Activated gamma-delta T cell treated with anti-CD3 and anti-CD28 coated beads, Interleukin-2, amount 50 U/mL, for 16 hours (primary cell): ENCODE measurements at regions not wholly inside any gene's neighbourhood (a gene's known extent, or its start where the extent isn't known, plus 50 kb on each side); places are given as distances from the start of the nearest gene placed in this dataset.

Experiments used
- DNase-seq: peaks from one replicate; pipeline ENCODE4 v3.0.0-alpha.2; 2020; ENCODE audit warnings: low read depth

DNA sequence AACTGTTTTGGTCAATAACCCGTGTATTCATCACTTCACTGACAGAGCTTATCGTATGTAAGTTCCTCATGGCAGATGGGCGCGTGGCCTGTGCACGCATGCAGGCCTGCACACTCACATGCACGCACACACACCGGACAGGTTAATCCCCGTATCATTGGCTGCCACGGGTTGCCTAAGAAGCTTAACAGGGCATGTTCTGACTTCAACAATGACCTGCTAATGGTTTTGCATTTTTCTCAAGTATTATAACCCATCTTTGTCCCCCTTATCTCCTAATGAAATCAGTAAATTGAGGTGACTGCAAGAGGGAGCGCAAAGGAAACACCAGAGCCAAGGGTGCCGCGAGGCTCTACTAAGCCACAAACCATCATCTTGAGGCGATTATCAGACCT lies 399.0 kb upstream of the ID2 start:
- no peak for DNase-seq

DNA sequence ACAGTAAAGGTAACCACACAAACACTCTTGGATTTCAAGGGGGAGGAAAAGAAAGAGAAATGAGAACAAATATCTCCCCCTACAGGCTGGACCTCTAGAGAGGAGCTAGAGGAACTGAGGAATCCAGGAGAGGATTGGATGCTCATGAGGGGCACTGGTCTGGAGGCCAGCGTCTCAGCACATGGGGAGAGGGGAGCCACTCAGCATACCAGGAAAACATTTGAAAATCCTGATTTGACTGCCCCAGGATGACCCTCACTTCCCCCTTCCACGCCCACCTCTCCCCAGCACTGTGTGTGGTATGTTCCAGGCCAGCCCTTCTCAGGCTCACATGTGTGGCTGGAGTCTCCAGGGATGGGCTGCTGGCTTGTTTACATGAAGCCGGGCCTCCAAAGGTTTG lies 396.8 kb upstream of the ID2 start:
- no peak for DNase-seq

DNA sequence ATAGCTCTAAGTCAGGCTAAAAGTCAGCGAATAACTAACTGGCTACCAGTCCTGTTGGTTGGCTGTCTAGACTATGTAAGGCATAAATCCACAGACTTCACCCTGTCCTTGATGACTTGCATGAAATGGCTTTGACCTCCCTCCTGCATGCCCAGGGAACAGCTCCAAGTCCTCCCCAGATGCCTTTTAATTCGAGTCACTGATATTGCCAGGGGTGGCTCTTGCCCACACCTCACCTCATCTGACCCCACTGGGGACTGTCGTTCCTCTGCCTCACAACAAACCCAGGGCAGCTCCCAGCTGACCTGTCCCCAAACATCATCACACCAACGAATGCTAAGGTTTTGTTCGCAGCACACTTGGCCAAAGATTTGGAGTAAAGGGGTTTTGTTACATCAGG lies 396.0 kb upstream of the ID2 start:
- no peak for DNase-seq

DNA sequence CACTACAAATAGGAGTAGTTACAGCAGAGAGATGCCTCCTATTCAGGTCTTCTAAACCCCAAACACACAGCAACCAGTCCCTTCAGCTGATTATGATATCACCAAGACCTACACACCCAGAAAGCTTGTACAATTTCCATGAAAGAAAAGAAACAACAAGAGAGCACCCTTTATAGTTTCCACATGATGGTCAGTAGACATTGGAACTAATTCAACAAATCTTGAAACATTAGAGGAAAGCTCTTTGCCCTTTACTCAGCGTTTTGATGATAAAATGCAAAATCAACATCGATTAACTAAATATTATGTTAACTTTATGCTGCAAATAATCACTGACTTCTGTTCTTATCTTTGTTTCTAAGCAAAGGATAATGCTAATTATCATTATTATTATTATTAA lies 393.6 kb upstream of the ID2 start:
- no peak for DNase-seq

DNA sequence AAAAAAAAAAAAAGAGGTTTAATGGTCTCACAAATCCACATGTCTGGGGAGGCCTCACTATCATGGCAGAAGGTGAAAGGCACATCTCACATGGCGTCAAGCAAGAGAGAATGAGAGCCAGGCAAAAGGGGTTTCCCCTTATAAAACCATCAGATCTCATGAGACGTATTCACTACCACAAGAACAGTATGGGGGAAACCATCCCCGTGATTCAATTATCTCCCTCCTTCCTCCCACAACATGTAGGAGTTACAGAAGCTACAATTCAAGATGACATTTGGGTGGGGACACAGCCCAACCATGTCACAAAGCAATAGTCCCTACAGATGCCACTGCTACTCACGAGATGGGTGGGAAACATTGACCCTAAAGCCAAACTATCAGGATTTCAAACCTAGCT lies 392.7 kb upstream of the ID2 start:
- DNase-seq: no peak

DNA sequence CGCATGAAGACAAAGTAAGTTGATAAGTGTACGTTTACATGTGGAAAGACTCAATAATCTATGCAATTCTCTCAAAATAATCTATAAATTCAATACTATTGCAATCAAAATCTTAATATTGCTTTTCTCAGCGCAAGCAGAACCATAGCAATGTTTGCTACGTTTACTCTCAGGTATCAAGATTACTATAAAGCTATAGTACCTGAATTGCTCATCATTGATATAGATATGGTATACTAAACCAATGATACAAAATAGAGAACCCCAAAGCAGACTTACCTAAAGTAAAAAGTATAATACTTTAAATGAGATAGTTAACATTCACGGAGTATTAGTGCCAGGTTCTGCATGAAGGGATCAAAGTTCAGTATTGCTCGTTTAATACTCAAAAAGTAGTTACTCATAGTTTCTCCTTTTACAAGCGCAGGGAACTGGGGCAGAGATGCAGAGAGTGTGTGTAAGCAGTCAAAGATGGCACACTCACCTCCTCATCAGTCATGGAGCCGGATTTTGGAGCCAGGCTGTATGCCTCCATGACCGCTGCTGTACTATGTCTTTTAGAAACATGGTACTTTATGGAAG lies 391.0 kb upstream of the ID2 start:
- no peak for DNase-seq

DNA sequence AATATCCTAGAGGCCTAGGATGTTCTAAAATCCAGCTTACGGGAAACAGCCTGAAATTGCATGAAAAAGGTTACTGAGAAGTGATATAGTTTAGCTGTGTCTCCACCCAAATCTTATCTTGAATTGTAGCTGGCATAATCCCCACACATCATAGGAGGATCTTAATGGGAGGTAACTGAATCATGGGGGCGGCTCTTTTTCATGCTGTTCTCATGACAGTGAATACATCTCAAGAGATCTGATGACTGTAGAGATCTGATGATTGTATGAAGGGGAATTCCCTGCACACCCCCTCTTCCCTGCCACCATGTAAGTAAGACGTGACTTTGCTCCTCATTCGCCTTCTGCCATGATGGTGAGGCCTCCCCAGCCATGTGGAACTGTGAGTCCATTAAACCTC lies 385.6 kb upstream of the ID2 start:
- DNase-seq: no peak

DNA sequence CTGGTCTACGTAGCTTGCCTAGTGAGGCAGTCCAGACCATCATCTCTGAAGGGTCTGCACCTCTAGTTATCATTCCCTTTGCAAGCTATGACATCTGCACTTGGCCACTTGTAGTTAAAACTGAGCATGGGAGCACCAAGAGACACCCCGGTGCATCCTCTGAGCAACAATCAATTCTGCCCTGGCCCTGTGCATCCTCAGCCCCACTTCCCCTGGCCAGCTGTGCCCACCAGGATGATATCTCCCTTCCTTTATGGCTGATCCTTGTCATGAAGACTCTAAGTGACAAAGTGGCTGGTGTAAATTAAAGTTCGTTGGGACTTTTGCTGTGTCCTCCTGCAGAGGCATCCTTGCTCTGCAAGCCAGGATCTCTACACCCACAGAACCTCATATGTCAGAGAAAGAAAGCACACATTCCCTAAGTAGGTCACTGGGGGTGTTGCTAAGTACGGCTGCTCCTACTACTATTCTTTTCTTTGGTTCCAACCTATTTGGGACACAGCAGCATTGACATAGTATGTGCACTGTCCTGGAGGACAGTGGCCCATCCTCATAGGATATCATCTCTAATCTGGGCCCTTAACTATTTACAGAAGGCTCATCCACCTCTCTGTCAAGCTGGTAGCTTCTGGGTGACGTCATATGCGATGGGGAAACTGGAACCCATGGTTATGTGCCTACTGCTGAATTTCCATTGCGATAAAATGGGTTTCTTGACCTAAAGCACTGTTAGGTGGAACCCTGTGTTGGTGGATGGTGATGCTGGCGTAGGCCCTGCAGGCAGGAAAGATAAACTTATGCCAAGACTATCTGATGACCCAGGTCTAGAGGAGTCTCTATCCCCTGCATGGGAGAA lies 384.3 kb upstream of the ID2 start:
- no peak for DNase-seq

DNA sequence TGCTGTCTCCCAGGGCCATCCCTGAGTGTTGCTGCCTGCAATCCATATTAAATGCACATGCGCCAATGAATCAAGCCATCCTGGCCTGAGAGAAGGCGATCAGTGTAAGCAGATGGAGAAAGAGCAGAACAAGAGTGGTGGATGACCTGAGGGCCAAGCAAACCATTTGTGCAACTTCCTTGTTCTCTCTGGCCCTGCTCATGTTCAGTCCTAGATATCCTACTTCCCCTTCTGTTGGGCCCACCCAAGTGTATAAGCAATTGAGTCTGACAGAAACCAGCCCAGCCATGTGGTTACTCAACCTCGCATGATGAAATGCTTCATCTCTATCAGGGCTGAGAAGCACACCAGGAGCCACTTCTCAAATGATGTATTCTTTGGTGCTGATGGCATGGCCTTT lies 383.1 kb upstream of the ID2 start:
- no peak for DNase-seq

DNA sequence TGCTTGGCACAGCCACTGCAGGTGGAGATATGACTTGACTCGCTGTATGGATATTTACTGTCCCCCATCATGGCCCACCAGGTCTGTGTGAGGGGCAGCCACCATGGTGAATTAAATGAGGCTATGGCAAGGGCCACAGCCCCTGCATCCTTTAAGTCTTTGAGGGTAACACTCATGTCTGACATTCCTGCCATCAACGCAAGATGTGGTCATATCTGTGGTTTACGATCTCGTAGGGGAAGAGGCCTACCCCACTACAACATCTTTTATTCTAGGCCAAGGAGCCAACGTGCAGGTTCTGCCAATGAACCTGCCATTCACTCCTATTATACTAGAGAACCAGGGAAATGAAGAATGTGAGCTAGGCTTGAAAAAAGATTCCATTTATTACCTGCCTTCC lies 381.6 kb upstream of the ID2 start:
- no peak for DNase-seq

DNA sequence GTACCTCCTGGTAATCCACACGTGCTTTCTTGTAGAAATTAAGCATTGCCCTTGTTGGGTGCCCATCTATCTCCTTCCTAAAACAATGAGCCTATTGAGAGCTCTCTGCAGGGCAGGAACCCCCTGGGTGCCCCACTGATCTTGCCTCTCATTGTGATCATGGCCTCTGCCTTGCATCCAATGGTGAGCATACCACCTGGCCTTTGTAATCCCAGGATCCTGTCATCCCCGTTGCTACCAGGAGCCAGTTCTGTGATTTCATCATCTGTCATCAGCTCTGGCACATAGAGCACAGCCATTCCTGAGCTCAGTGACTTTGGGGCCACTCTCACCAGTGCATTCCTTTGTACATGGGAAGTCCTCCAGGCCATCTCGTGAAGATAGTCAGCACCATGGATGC lies 381.0 kb upstream of the ID2 start:
- DNase-seq: no peak

DNA sequence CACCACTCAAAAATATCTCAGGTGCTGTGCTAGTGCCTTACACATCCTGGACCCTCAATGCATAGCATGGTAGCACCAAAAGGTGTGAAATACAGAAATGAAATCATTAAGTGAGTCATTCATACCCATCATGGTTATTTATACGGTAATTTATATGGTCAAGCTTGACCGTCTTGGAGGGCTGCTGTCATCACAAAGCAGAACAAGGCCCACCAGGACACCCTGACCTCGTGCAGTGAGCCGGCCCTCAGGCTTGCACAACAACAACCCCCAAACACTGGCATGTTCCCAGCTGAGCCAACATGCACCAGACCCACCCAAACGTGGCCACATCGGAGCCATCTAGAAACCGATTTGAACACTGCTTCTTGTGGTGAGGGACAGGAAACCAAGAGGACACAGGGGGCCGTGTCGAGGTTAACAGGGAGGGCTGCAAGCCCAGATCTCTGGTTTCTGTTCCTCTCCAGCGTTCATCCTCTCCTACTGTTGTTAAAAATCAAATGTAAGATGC lies 378.5 kb upstream of the ID2 start:
- DNase-seq: peak; percentile 73

DNA sequence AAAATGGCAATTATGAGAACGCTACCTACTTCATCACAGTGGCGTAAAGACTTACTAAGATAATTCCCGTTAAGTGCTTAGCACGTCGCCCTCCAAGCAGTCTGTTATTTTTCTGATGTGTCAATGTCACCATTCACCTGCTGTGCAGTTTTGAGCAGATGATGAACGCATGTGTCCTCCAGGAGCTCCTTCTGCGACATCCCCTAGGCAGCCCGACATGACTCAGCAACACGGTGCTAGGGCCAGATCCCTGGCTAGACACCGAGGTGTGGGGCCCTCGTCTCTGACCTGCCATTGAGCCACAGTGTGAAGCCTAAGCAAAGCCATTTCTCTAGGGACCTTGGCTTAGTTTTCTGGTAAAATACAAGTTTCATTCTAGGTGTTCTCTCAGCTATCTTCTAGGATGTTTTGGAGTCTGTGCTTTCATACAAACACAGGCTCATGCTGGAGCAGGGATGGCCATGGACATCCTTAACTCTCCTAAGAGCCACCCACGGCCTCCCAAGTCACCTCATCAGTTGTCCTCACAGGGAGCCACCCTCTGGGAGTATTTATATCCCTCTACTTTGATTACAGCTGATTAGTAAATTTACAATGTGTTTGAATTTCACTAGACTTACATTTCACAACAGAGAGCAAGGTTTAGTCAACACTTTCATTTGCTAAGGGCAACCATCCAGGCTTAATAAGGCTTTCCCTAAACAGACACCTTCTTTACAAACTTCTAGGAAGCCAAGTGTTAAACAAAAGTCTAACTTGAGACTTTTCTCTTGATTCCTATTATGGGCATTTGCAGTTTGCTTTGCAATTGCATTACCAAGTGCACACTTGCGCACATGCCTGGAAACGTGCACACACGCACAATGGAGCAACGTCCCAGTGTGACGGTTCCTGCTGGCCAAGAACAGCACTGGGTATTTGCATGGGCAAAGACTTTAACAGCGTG lies 376.8 kb upstream of the ID2 start:
- DNase-seq: no peak

DNA sequence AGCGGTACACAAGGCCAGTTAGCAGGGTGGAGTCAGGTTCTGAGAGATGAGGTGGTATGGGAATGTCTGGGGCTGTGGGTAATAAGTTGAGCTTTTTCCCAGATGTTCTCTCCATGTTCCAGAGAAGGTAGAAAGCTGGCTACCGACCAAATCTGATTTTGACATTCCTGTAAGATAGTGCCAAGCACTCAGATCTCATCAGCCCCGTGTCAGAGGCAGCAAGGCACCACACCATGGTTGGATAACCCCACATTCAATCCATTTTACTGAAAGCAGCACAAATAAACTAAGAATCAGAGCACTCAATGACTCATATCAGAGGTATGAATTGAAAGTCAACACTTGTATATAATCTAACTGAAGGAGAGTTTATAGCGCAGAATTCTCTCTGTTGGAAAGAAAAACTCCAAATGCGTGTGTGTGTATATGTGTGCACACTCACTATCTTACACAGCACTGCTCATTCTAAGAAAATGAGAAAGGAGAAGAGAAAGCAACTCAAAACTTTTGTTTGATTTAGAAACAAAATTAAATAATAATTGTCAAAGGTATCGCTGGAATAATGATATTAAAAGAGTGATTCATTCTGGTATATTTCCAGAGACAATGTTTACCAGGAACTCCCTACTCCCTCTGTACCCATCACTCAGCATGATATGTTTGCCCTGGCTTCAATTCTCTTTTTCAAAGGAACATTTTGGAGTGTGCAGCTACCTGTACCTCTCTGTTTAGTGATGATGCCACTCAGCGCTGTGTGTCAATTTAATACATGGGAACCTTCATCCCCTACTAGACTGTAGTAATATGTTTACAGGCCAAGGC lies 375.1 kb upstream of the ID2 start:
- DNase-seq: no peak

DNA sequence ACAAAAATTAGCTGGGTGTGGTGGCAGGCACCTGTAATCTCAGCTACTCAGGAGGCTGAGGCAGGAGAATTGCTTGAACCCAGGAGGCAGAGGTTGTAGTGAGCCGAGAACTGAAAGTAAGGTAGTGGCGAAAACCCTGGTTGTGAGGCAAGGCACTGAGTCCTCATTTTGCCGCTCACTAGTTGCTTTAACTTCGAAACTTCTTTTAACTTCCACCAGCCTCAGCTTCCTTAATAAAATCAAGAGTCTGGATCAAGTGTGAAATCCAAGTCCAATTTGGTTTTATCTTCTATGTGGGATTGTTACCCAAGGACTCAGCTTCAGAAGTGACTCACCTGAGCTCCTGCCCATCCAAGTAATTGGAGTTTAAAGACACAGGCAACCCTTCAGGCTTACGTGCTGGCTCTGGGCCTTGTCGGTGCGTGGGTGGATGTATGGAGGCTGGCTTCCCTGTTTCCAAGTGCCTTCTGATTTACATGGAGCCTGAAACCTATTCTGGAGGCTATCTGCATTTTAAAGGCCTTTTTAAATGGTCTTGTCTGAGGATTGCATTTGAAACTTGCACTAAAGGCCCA lies 374.2 kb upstream of the ID2 start:
- no peak for DNase-seq

DNA sequence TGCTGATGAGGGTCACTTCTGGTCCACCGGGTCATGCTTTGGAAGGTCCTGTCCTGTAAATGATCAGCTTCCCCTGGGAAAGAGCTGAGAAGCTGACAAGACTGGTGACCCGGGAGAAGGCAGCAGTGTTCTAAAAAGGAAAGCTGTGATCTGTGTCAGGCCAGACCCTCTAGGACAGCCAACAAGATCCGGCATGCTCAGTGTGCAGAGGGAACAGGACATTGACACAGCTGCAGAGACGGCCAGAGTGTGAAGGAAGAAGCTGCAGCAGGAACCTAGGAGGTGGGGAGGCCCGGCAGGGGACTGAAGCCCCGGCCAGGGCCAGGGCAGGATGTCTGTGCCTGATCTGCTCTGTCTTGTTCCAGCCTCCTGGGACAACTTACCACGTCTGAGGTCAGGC lies 372.7 kb upstream of the ID2 start:
- DNase-seq: no peak

DNA sequence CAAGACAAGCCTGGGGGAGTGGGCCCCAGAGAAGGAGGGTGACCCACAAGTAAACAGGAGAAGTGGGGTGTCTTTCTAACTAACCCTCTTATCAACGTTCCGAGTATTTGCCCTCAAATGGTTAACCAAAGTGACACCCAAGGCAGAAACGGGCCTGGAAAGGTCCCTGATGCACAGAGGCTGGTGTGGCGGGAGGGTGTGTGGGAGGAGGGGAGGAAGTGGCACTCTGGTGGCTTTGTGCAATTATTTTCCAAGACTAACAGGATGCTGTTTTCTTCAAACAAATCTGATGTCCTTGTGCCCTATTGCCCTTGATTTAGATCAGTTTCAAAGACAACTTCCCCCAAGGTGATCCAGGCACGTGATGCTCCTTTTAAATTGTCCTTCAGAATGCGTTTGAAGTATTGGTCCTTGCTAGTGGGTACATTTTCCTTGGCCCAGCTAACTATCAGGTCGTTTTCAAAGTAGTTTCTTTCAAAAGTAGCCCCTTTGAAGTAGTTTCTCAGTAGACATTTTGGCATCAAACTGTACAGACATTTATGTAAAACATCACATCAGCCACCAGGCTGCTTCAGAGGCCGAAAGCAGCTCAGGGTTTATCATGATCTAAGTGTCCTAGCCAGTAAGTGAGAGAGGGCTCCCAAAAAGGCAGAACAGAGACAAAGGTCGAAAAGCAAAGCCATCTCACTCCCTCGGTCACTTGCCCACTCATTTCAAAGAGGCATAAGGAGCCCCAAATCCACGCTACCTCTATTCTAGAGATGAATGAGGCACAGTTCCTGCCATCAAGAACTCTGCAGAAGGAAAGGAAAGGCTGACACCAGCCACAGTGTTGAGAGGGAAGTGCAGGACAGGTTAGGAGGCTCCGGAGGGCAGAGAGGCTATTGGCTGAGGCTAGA lies 371.1 kb upstream of the ID2 start:
- DNase-seq: peak; percentile 38

DNA sequence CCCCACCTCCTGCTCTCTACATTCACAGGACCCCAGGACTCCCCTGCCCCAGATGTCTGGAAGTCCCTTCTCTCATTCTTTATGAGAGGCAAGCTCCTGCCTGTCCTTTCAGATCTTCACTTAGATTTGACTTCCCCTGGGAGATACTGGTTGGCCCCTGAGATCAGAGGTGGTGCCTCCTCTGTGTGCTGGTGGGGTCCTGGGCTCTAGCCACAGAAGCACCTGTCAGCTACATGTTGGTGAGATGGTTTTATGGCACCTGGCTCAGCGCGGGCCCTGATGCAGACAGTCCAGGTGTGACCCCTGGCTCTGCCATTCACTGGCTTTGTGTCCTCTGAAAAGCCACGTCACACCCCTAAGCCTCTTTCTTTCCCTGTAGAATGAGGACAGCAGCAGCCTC lies 369.6 kb upstream of the ID2 start:
- DNase-seq: no peak

DNA sequence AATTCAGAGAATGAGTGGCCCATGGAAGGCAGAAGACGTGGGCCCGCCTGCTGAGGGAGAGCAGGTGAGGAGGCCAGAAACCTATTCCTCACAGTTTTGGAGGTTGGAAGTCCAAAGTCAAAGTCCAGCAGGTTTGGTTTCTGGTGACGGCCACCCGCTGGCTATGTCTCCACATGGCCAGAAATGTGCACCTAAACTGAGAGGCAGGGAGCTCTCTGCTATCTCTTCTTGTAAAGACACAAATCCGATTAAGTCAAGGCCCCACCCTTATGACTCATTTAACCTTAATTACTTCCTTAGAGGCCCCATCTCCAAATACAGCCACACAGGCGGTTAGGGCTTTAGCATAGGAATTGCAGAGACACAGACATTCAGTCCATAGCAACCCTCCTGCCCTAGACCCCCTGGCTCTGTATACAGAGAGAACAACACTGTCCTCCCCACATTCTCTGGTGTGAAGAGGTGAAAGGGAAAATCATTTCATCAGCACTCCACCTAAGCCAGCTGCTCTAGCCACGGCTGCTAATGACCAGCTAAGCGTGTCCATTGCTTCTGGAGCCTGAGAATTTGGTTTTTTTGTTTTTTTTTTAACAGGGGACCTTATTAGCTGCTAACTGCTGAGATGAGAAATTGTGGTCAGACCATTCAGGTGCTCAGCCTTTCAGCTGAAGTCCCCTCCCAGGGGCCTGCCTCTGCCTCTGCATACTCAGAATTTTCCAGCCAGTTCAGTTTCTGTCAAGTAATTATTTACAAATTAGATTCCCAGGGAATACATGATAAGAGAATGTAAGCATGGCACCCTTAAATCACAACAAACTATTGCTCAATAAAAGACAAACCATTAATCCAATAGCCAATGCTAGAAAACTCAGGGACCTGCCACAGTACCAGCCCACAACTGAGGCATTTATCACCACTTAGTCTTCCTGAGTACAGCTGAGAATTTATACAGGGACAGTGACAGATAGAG lies 368.7 kb upstream of the ID2 start:
- DNase-seq: no peak
